SJSA1 (cell line): ENCODE measurements at regions not wholly inside any gene's neighbourhood (a gene's known extent, or its start where the extent isn't known, plus 50 kb on each side); places are given as distances from the start of the nearest gene placed in this dataset.
"Not testable (repeated sequence)": the region's sequence is repeated elsewhere in the genome, so short reads cannot be mapped to it uniquely, and the experiment has no call there.

Experiments
- DNase-seq, 2 experiments: peaks; one replicate each; pipeline ENCODE4 v3.0.0-alpha.2; 2015 to 2020; ENCODE audit warnings: low spot score in 2 of 2, low read depth in 1 of 2
- H3K27ac ChIP-seq: fragments of 250-450 bp; sonication (Bioruptor Pico); 2 replicates; pipeline ENCODE4 v1.5.1; 2020; ENCODE audit warnings: mild to moderate bottlenecking, moderate library complexity
- H3K27me3 ChIP-seq: fragments of 250-450 bp; sonication (Bioruptor Pico); replicated peaks from 2 replicates; pipeline ENCODE4 v1.5.1; 2020; ENCODE audit warnings: mild to moderate bottlenecking, moderate library complexity
- H3K36me3 ChIP-seq: fragments of 250-450 bp; sonication (Bioruptor Pico); 2 replicates; pipeline ENCODE4 v1.5.1; 2020; ENCODE audit warnings: mild to moderate bottlenecking
- H3K4me1 ChIP-seq: fragments of 250-450 bp; sonication (Bioruptor Pico); replicated peaks from 2 replicates; pipeline ENCODE4 v1.6.1; 2021; ENCODE audit warnings: mild to moderate bottlenecking
- H3K4me3 ChIP-seq: fragments of 250-450 bp; sonication (Bioruptor Pico); 2 replicates; pipeline ENCODE4 v1.5.1; 2020; ENCODE audit warnings: mild to moderate bottlenecking
- H3K9me3 ChIP-seq: fragments of 250-450 bp; sonication (Bioruptor Pico); replicated peaks from 2 replicates; pipeline ENCODE4 v1.5.1; 2020; ENCODE audit warnings: mild to moderate bottlenecking

DNA sequence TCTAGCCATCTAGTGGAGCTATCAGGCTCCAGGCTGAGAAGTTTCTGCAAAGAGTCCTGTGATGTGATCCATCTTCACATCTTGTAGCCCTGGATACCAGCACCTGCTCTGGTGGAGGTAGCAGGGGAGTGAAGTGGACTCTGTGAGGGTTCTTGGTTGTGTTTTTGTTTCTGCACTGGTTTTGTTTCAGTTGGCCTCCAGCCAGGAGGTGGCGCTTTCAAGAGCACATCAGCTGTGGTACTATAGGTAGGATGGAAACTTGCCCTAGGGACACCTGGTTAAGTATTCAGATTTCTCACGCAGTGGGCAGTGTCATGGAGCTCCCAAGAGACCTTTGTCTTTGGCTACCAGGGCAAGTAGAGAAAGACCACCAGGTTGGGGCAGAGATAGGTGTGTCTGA, 257.5 kb upstream of the SLC7A11 start:
- no peaks in the 10 kb centered on the region for H3K9me3 ChIP-seq
- DNase-seq = no peak
- no peaks in the 10 kb centered on the region for H3K4me1 ChIP-seq
- no peak overlapping the region for H3K27ac ChIP-seq
- no peaks in the 10 kb centered on the region for H3K27me3 ChIP-seq
- H3K36me3 ChIP-seq = no peaks in the 10 kb centered on the region
- no peak overlapping the region for H3K4me3 ChIP-seq

GRCh38 chr4:138494931-138495330, 252.8 kb upstream of the SLC7A11 start:
- DNase-seq = peak; percentile 49 to 54

DNA sequence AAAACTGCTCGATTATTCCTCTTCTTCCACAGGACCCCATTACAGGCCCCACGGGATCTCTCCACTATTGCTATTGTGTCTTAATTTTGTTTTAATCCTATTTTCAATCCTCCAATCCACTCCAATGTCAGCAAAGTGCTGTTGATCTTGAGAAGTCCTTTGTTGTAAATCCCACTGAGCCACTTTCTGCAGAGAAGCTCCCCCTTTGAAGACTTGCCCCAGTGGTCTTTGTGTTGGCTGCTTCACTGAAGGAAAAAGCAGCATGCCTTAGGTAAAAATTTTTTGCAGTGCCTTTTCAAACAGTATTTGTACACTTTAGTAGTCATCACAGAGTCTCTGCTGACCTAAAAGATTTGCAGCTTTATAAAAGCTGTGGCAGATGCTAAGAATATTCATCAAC, 252.0 kb upstream of the SLC7A11 start:
- Histone ChIP-seq H3K27ac (no peak overlapping the region), H3K27me3 (no peaks in the 10 kb centered on the region), H3K4me3 (no peak overlapping the region), H3K9me3 (no peaks in the 10 kb centered on the region), H3K36me3 (no peaks in the 10 kb centered on the region), H3K4me1 (no peaks in the 10 kb centered on the region)
- no peak for DNase-seq

More at GRCh38 chr4:138494931-138495330, 252.8 kb upstream of the SLC7A11 start:
- no peaks in the 10 kb centered on the region for H3K9me3 ChIP-seq
- no peak overlapping the region for H3K4me3 ChIP-seq
- H3K4me1 ChIP-seq = no peaks in the 10 kb centered on the region
- no peaks in the 10 kb centered on the region for H3K36me3 ChIP-seq
- no peak overlapping the region for H3K27ac ChIP-seq
- no peaks in the 10 kb centered on the region for H3K27me3 ChIP-seq

GRCh38 chr4:138492176-138492575, 250.0 kb upstream of the SLC7A11 start:
- no peak for DNase-seq
- no peaks in the 10 kb centered on the region for H3K9me3 ChIP-seq
- no peaks in the 10 kb centered on the region for H3K36me3 ChIP-seq
- H3K4me3 ChIP-seq = no peak overlapping the region
- H3K27ac ChIP-seq = no peak overlapping the region
- peaks cover 15% of the 10 kb centered on the region for H3K4me1 ChIP-seq
- no peaks in the 10 kb centered on the region for H3K27me3 ChIP-seq

DNA sequence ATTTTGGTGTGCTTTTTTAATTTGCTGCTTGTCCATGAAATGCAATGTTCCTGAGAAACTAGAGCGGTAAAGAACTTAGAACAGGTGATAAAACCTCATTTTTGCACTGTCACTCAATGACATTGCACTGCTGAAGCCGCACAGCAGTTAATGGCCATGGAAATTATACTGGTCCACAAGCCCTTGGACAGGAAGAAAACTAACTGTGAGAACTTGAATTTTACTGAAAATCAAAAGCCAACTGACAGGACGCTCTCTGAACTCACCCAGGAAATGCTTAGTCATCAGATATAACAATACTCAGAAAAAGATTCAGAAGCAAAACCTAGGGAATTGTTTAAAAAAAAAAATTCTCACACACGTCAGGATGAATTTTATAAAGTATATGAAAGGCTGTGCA, 246.4 kb upstream of the SLC7A11 start:
- H3K4me1 ChIP-seq = peaks cover 15% of the 10 kb centered on the region
- DNase-seq = peak in 1 of 2 experiments; percentile 11
- H3K9me3 ChIP-seq = no peaks in the 10 kb centered on the region
- H3K27ac ChIP-seq = peak overlapping the region; percentile 35
- H3K4me3 ChIP-seq = no peak overlapping the region
- H3K27me3 ChIP-seq = no peaks in the 10 kb centered on the region
- H3K36me3 ChIP-seq = no peaks in the 10 kb centered on the region

GRCh38 chr4:138487670-138488069, 245.5 kb upstream of the SLC7A11 start:
- H3K4me1 ChIP-seq = peaks cover 15% of the 10 kb centered on the region
- no peaks in the 10 kb centered on the region for H3K9me3 ChIP-seq
- H3K36me3 ChIP-seq = no peaks in the 10 kb centered on the region
- peak overlapping the region; percentile 35 for H3K27ac ChIP-seq
- peak in 1 of 2 experiments; percentile 7 for DNase-seq
- H3K27me3 ChIP-seq = no peaks in the 10 kb centered on the region
- H3K4me3 ChIP-seq = no peak overlapping the region

- no peak overlapping the region for H3K4me3 ChIP-seq
- no peaks in the 10 kb centered on the region for H3K9me3 ChIP-seq
- no peak for DNase-seq
Measured at GRCh38 chr4:138487230-138487629, 245.1 kb upstream of the SLC7A11 start.

DNA sequence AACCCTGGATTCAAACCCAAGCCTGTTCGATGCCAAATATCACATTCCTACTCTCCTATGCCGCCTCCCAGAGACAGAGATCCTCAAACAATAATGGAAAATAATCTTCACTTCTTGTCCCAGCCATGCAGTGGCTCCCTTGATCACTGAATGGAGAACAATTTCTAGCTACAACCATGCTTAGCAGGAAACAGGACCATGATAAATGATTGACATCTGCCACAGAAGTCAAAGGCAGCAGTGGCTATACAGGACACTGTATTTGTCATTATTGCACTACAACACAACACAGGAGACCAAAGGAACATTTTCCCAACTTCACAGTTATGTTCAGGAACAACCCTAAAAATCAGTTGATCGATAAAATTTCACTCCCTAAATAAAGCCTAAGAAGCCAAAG, 243.3 kb upstream of the SLC7A11 start:
- Histone ChIP-seq H3K27ac (no peak overlapping the region), H3K27me3 (no peaks in the 10 kb centered on the region), H3K4me1 (peaks cover 15% of the 10 kb centered on the region), H3K9me3 (no peaks in the 10 kb centered on the region), H3K36me3 (no peaks in the 10 kb centered on the region), H3K4me3 (no peak overlapping the region)
- no peak for DNase-seq

More at GRCh38 chr4:138487230-138487629, 245.1 kb upstream of the SLC7A11 start:
- Histone ChIP-seq H3K27ac (no peak overlapping the region), H3K4me1 (peaks cover 15% of the 10 kb centered on the region), H3K36me3 (no peaks in the 10 kb centered on the region), H3K27me3 (no peaks in the 10 kb centered on the region)

DNA sequence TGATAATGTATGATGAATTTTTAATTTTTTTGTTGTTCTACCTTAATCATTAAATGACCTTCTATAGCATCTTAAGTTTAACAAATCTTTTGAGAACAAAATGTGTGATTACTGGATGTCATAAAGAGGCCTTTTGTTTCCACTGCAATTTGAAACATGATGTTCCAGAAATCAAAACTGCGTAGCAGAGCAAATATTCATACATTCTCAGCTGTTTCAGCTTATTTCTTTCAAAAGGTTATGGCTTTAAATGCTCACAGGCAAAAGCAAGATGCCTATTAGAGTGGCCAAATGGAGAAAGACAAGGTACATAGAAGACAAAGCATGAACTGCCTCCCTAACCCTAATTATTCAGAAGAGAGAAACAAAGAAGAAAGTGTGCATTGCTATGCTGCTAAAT, 233.0 kb upstream of the SLC7A11 start:
- Histone ChIP-seq H3K4me3 (no peak overlapping the region), H3K4me1 (no peaks in the 10 kb centered on the region), H3K9me3 (no peaks in the 10 kb centered on the region), H3K27ac (no peak overlapping the region), H3K27me3 (no peaks in the 10 kb centered on the region), H3K36me3 (no peaks in the 10 kb centered on the region)
- no peak for DNase-seq

DNA sequence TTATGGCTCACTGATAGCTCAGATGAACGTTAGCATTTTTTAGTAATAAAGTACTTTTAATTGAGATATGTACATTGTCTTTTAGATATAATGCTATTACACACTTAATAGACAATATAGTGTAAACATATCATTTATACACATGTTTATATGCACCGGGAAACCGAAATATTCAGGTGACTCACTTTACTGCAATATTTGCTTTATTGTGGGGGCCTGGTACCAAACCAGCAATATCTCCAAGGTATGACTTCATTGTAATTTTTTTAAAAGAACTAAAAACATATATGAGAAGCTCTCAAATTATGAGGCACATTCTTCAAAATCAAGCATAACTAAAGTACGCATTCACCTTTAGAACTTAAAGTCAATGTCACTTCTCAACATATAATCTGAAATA, 231.2 kb upstream of the SLC7A11 start:
- Histone ChIP-seq H3K4me1 (no peaks in the 10 kb centered on the region), H3K9me3 (no peaks in the 10 kb centered on the region), H3K27me3 (no peaks in the 10 kb centered on the region), H3K36me3 (no peaks in the 10 kb centered on the region), H3K27ac (no peak overlapping the region), H3K4me3 (no peak overlapping the region)
- DNase-seq = no peak

DNA sequence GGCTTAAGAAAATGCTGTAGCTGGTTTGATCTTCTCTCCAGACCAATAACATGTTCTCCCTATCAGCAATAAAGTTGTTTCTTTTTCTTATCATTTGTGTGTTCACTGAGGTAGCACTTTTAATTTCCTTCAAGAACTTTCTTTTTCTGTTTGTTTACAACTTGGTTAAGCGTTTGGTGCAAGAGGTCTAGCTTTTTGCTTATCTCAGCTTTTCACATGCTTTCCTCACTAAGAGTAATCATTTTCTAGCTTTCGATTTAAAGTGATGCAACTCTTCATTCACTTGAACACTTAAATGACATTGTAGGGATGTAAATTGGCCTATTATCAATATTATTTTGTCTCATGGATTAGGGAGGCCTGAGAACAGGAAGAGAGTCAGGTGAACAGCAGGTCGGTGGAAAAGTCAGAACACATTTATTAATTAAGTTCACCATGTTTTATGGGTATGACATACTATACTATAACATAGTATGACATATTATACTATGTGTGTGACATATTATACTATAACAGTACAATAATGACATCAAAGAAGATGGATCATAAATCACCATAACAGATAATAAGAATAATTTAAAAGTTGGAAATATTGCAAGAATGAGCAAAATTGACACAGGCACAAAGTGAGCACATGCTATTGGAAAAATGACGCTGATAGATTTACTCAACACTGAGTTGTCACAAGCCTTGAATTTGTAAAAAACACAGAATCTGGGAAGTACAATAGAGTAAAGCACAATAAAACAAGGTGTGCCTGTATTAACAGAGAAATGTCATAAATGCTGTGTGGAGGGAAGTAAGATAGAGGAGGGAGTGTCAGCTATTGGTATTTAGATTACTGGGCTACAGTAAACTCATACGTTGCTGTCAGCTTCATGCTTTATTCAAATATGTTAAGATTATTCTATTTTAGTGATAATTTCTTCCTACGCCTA, 218.6 kb upstream of the SLC7A11 start:
- H3K4me3 ChIP-seq = no peak overlapping the region
- H3K9me3 ChIP-seq = no peaks in the 10 kb centered on the region
- no peaks in the 10 kb centered on the region for H3K27me3 ChIP-seq

DNA sequence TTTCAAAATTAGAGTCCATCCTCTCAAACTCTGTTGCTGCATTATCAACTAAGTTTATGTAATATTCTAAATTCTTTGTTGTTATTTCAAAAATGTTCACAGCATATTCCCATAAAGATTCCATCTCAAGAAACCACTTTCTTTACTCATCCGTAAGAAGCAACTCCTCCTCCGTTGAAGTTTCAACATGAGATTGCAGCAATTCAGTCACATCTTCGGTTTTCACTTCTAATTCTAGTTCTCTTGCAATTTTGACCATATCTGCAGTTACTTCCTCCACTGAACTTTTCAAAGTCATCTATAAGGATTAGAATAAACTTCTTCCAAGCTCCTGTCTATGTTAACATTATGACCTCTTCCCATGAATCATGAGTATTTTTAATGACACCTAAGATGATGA, 216.6 kb upstream of the SLC7A11 start:
- H3K4me1 ChIP-seq = no peaks in the 10 kb centered on the region
- no peak overlapping the region for H3K27ac ChIP-seq
- no peaks in the 10 kb centered on the region for H3K9me3 ChIP-seq
- H3K4me3 ChIP-seq = no peak overlapping the region
- no peak for DNase-seq
- H3K36me3 ChIP-seq = no peaks in the 10 kb centered on the region
- H3K27me3 ChIP-seq = no peaks in the 10 kb centered on the region

More for the DNA sequence above, 218.6 kb upstream of the SLC7A11 start:
- H3K4me1 ChIP-seq = no peaks in the 10 kb centered on the region
- H3K27ac ChIP-seq = no peak overlapping the region
- DNase-seq = no peak
- H3K36me3 ChIP-seq = no peaks in the 10 kb centered on the region

DNA sequence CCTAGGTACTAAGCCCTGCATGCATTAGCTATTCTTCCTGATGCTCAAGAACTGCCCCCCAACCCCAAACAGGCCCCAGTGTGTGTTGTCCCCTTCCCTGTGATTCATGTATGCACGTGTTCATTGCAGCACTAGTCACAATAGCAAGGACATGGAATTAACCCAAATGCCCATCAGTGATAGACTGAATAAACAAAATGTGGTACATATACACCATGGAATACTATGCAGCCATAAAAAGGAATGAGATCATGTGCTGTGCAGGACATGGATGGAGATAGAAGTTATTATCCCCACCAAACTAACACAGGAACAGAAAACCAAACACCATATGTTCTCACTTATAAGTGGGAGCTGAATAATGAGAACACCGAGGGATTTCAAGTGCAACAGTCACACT, 214.2 kb upstream of the SLC7A11 start:
- DNase-seq, H3K27ac ChIP-seq, H3K9me3 ChIP-seq, H3K27me3 ChIP-seq, H3K4me3 ChIP-seq, H3K4me1 ChIP-seq, H3K36me3 ChIP-seq: not testable (repeated sequence)

GRCh38 chr4:138455097-138455496, 212.9 kb upstream of the SLC7A11 start:
- DNase-seq = no peak
- H3K36me3 ChIP-seq = no peaks in the 10 kb centered on the region
- H3K27ac ChIP-seq = no peak overlapping the region
- no peaks in the 10 kb centered on the region for H3K9me3 ChIP-seq
- peaks cover 4% of the 10 kb centered on the region; the same call in 1 of the 2 replicates for H3K4me1 ChIP-seq
- no peaks in the 10 kb centered on the region for H3K27me3 ChIP-seq
- H3K4me3 ChIP-seq = no peak overlapping the region
